ENCODE measurements at regions not wholly inside any gene's neighbourhood (a gene's known extent, or its start where the extent isn't known, plus 50 kb on each side); places are given as distances from the start of the nearest gene placed in this dataset.

- peak; percentile 3 for DNase-seq
Observed at GRCh38 chr15:45743426-45744235, 108.8 kb downstream of the SQOR start.

- DNase-seq, result no peak
Observed at GRCh38 chr15:45744236-45744589, 109.4 kb downstream of the SQOR start.

GRCh38 chr15:45747426-45747825 lies 112.6 kb downstream of the SQOR start:
- no peak for DNase-seq

DNA sequence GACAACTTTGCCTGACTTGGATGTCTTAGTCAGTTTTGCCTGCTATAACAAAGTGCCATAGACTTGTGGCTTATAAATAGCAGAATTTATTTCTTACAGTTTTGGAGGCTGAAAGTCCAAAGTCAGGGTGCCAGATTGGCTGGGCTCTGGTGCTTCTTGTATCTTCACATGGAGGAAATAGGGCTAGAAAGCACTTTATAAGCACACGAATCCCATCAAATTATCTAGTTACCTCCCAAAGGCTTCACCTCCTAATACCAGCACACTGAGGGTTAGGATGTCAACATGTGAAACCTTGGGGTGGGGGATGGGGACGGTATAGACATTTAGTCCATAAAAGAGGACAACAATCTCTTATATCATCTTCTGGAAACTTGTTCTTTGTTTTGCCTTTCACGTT lies 116.8 kb downstream of the SQOR start:
- DNase-seq, result no peak

DNA sequence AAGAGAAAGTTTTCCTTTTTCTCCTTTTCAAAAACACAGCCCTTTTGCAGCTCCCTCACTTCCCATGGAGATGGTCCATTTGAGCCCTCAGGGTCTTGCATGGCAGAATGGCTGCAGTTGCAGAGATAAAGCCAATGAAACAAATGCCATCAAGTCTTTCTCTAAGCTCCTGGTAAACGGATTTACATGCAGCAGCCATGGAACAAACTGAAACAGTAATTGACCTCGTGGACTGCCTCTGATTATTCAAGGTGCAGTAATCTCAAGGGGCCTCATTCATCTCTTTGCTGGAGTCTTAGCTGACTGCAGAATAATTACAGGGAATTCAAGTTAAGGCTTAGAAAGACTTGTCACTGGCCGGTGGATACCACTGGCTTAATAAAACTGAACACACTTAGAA lies 125.1 kb downstream of the SQOR start:
- no peak for DNase-seq

DNA sequence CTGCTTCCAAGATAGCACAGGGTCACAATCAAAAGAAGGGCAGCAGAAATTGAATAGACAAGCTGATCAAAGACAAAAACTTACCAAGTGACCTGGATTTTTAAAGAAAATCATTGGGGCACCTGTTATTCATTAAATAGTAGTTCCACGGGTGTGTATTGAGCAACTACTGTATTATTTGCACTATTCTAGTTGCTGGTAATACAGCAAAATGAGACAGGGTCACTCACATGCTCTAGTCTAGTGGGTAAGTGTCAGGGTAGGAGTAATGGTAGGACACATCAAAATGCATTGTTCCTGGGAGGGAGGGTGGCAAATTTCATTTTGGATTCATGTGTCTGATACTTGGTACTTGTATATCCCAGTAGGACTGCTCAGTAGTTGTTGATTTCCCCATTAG lies 127.9 kb downstream of the SQOR start:
- DNase-seq, result no peak

DNA sequence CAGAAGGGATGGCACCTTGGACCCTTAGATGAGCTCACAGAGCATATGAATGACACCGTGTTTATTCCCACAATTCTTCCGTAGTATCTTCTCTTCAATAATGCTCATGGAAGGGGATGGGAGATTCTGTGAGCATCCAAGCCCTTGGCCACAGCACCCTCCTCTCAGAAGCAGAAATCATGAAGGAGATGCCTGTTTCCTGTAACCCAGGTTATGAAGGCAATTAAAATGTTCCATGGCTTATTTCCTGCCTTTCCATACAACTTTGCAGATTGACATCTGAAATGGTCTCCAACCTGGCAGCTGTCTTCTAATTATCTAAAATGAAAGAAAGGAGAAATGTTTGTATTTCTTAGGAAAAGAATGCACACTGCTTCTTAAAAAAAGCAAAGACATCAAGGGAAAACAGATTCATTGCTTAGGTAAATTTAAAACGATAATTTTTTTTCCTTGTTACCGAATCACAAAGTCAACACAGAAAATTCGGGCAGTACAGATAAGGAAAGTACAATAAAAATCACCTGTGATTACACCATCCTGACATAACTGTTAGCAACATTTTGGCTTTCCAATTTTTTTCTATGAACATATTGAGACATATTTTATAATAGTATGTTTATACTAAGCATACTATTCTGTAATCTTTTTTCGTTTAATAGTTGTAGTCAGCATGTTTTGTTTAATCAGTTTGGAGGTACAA lies 128.5 kb downstream of the SQOR start:
- DNase-seq, result no peak

DNA sequence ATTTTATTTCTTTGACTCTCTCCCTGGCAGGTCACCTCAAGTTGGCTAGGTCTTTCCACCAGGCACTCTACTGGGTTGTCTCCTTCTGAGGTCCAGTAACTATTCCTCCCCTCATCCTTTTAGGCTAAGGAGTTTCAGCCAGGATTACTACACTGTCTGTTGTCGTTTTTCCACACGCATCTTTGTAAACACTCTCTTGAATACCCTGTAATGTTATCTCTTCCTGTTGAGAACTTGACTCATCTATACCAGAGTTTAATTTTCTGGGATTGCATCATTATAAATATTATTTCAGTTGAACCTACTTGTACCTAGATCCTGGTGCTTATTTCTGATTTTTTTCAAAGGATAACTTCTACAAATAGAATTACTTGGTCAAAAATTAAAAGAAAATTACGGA lies 138.3 kb downstream of the SQOR start:
- no peak for DNase-seq

GRCh38 chr15:45776772-45777171 lies 141.9 kb downstream of the SQOR start:
- no peak for DNase-seq

- no peak for DNase-seq
Observed at GRCh38 chr15:45777781-45778180, 143.0 kb downstream of the SQOR start.

- no peak for DNase-seq
Observed at GRCh38 chr15:45780352-45780751, 145.5 kb downstream of the SQOR start.

DNA sequence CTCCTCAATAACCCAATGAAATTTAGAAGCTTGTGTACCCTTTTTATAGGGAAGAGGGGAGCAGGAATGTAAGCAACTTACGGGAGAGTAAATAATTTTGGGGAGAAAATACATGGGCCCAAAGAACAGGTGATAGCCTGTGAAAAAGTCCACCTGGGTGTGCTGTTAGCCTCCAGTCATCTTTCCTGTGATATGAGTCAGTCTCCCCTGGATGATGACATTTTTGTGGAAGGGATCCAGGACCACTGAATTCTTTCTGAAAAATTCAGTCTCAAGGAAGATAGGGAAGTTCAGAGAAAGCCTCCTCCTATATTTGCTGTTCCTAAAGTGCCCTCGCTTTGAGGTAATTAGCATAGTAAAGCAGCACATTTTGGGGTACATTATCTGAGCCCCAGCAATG lies 149.8 kb downstream of the SQOR start:
- DNase-seq, result no peak

DNA sequence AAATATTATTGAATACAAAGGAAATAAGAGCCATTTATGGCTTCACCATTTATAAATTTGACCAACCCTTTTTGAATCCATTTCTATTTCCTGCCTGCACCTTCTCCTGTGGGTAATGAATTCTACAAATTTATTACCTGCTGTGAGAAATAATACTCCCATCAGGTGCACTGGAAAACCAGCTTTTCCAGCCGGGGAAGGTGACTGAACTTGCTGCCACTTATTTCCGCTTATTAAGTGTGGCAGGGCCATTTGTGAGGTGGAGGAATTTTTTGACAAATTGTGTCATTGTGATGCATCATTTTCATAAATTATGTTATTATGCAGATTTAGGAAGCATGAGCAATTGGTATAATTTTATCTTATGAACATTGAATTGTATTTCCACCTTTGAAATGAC lies 151.1 kb downstream of the SQOR start:
- DNase-seq, result no peak

DNA sequence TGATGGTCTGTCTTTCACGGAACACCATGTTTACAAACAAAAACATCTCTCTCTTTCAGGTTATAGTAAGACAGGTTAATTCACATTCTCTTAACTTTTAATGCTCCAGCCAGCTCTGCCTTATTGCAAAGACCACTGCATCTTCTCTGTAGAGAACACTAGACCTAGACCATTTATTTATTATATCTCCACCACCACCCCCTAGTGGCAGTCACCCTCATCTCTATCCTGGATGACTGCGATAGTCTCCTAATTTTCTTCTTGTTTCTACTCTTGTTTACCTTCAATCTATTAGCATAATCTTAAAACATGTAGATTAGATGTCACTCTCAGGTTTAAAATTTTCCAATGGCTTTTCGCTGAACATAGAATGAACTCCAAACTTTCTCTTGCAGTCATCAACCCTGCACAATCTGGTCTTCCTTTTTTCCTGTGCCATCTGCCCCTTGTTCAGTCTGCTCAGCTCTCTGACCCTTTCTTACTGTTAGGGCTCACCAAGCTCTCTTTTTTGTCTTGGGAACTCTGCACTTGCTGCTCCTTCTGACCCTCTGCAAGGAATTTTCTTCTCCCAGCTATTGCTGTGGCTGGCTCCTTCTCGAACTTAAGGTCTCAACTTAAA lies 155.6 kb downstream of the SQOR start:
- DNase-seq, result no peak

DNA sequence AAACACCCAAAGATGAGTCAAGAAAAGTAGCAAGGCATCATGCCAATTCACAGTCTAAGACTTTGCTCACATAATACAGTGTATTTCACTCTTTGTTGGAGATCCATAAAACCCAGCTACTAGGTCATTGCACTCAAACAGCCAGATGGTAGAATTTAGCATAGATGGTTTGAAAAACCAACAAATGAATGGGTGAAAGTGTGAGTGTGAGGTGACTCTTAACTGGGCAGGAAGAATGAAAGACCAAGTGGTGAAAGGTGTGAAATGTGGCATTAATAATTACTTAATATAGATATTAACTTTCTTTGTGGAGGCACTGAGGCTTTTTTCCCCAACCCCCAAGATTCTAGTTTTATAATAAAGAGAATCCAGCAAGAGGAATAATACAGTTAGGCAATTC lies 159.5 kb downstream of the SQOR start:
- no peak for DNase-seq

- peak; percentile 52 for DNase-seq
Observed at GRCh38 chr15:45794712-45795439, 160.0 kb downstream of the SQOR start.

DNA sequence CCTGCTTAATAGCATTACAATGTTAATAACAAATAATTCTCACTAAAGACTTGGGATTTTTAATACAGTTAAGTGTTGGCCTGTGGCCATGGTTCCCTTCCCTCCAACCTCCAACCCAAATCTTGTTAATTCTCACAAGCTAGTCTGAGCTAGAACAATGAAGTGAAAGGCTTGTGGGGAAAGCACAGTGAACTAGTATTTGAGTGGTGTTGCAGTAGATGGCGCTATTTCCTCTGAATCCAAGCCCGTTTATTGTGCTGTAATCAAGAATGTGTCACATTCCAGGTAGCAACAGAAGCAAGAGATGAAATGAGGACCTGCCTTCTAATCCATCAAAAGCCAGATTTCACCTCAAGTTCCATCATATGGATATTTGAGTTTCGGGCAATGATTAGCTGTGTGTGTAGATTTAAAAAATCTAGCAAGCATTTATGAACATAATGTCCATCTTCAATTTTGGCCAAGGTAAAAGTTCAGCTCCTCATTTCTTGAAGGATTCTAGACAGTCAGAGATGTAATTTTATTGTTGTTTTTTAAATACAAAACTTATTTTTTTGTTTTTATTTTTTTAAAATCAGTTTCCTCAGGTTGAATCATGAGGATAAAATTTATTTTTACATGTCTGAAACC lies 160.7 kb downstream of the SQOR start:
- DNase-seq, result peak; percentile 65

- DNase-seq, result no peak
Observed at GRCh38 chr15:45796433-45796832, 161.6 kb downstream of the SQOR start.

DNA sequence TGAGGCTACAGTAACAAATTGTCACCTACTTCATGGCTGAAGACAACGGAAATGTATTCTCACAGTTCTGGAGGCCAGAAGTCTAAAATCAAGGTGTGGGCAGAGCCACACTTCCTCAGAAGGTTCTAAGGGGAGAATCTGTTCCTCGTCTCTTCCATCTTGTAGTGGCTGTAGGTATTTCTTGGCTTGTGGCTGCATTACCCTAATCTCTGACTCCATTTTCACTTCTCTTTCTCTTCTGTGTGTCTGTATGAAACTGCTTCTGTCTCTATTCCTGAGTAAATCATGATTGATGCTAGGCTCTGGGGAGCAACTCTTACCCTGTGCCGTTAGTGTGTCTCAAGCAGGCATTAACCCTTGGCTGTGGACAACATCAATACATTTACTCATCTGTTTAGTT lies 164.7 kb downstream of the SQOR start:
- no peak for DNase-seq

DNA sequence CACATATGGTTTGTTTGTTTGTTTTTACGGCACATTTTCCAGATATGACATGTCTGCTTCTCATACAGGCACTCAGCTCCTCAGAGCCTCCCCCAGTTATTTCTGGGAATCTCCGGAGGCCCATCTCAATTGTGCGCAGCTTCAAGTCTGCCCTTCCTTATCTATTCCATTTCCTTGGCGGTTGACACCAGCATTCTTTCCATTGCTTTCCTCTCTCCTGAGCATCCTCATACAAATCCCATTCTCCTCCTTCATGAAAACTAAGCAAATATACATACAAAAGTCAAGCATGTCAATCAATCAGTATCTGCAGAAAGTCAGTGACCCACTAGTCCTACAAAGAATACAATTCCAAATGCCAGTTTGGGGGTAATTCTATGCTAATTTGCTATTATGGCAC lies 166.7 kb downstream of the SQOR start:
- DNase-seq, result no peak

DNA sequence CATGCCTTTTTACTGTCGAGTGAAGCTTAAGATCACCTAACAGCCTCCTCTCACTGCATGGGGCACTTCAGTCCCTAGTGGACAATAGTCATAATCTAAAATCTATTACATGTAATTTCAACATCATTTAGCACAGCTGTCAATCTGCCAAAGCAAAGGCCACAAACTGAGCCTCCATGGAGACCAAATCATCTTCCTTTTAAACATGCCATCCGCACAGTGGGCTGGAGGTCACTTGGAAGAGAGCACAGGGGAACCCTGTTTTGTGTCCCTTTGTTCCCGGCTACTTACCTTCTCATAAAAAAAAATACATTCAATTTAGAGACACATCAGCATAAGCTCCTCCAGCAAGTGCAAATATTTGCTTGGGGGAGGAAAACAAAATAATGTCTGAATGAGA lies 167.3 kb downstream of the SQOR start:
- DNase-seq, result peak; percentile 95

DNA sequence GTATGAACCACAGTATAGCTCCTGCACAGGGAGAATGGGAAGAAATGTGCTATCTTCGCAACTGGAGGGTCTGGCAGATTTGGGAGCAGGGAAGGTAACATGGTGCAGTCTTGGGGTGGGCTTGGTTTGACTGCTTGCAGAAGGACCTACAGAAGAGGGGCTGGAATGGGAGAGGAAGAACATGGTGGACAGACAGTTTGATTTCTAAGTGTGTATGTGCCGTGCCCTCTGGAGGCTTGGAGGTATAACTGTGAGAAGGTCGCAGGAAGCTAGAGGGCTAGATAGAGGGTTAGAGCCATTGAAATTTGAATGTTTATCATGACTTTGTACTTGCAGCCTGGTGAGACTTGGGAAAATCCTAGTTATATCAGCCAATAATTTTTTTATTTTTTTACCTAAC lies 169.2 kb downstream of the SQOR start:
- DNase-seq, result no peak

DNA sequence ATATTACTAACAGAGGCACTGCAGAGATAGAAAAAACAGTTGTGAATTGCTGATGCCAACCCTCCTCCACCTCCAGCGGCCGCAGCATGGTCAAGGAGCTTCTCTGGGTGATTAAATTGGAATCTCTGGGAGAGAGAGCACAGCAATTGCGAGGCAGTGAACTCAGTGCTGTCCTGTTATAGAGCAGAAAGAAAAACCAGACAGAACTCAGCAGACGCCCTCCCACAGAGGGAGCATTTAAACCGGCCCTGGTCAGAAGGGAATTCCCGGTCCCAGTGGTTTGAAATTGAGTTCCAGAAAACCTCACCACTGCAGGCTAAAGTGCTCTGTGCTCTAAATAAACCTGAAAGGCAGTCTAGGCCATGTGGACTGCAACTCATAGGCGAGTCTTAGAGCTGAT lies 175.4 kb downstream of the SQOR start:
- DNase-seq, result no peak
